ENCODE measurements at regions not wholly inside any gene's neighbourhood (a gene's known extent, or its start where the extent isn't known, plus 50 kb on each side); places are given as distances from the start of the nearest gene placed in this dataset.
"Not testable (repeated sequence)": the region's sequence is repeated elsewhere in the genome, so short reads cannot be mapped to it uniquely, and the experiment has no call there.

- not testable (repeated sequence) for H2AFZ ChIP-seq (ENCODE audit: low read depth, low read length); H3K27me3 ChIP-seq (ENCODE audit: insufficient read depth, low read length); H3K4me3 ChIP-seq (ENCODE audit: low read length); H3K9me3 ChIP-seq (ENCODE audit: low read length); H3K36me3 ChIP-seq (ENCODE audit: insufficient read depth, low read length); H3K4me1 ChIP-seq (ENCODE audit: insufficient read depth, low read length)
Observed at GRCh38 chr14:89104861-89105260, 280.4 kb downstream of the TTC8 start.

Measured in neuron (in vitro differentiated cells).